Fibroblast of lung (primary cell): ENCODE measurements at regions not wholly inside any gene's neighbourhood (a gene's known extent, or its start where the extent isn't known, plus 50 kb on each side); places are given as distances from the start of the nearest gene placed in this dataset.
A peak's percentile ranks its signal among the peaks of the same experiment; 100 is the strongest.
"Not testable (repeated sequence)": the region's sequence is repeated elsewhere in the genome, so short reads cannot be mapped to it uniquely, and the experiment has no call there.

ENCODE experiments used
- DNase-seq, 2 donors: peaks; one replicate each; pipeline versions ENCODE4 v3.0.0 to v3.0.0-alpha.2; 2010; ENCODE audit warnings: low read depth in 2 of 2
- H2AFZ ChIP-seq: 2 replicates; pipeline ENCODE4 v1.5.1; 2012; ENCODE audit warnings: low read length, control low read depth, inconsistent platforms
- H3K27ac ChIP-seq: 2 replicates; pipeline ENCODE4 v1.5.1; 2011; ENCODE audit warnings: low read length, control low read depth; ENCODE audit not compliant: insufficient read depth
- H3K27me3 ChIP-seq: 2 replicates; pipeline ENCODE4 v1.5.1; 2011; ENCODE audit warnings: mild to moderate bottlenecking, low read length; ENCODE audit not compliant: control insufficient read depth, insufficient read depth
- H3K36me3 ChIP-seq: 2 replicates; pipeline ENCODE4 v1.5.1; 2011; ENCODE audit warnings: low read length; ENCODE audit not compliant: control insufficient read depth, insufficient read depth
- H3K4me1 ChIP-seq: 2 replicates; pipeline ENCODE4 v1.5.1; 2011; ENCODE audit warnings: low read length; ENCODE audit not compliant: control insufficient read depth, insufficient read depth; ENCODE audit errors: extremely low read depth
- H3K4me2 ChIP-seq: 2 replicates; pipeline ENCODE4 v1.5.1; 2011; ENCODE audit warnings: low read length, control low read depth; ENCODE audit not compliant: insufficient read depth; ENCODE audit errors: extremely low read depth
- H3K4me3 ChIP-seq, 4 experiments: fragments of 200-600 bp in 1 of 4; sonication (generic) in 1 of 4; replicated peaks in 1 of 4; 2 replicates each; pipeline ENCODE4 v1.5.1; 2011 to 2016; ENCODE audit warnings: low read length in 4 of 4, low read depth in 3 of 4, mild to moderate bottlenecking in 3 of 4, control low read depth in 2 of 4, inconsistent platforms in 1 of 4, mixed read lengths in 1 of 4; ENCODE audit not compliant: insufficient read depth in 1 of 4; ENCODE audit errors: control extremely low read depth in 1 of 4
- H3K79me2 ChIP-seq: 2 replicates; pipeline ENCODE4 v1.5.1; 2012; ENCODE audit warnings: mild to moderate bottlenecking, low read length, inconsistent platforms; ENCODE audit not compliant: control insufficient read depth, insufficient read depth
- H3K9ac ChIP-seq: 2 replicates; pipeline ENCODE4 v1.5.1; 2011; ENCODE audit warnings: mild to moderate bottlenecking, low read length, control low read depth; ENCODE audit not compliant: insufficient read depth
- H3K9me3 ChIP-seq: 2 replicates; pipeline ENCODE4 v1.5.1; 2012; ENCODE audit warnings: low read depth, low read length; ENCODE audit not compliant: control insufficient read depth, insufficient read depth
- H4K20me1 ChIP-seq: 2 replicates; pipeline ENCODE4 v1.5.1; 2011; ENCODE audit warnings: low read length; ENCODE audit not compliant: control insufficient read depth, insufficient read depth; ENCODE audit errors: extremely low read depth
- CTCF ChIP-seq, 2 donors: IDR thresholded peaks in 1 of 2; conservative IDR thresholded peaks in 1 of 2; 1 replicate in 1 of 2; 2 replicates in 1 of 2; pipeline ENCODE4 v1.5.1; 2011 to 2012; ENCODE audit warnings: low read length in 2 of 2, control low read depth in 1 of 2, inconsistent platforms in 1 of 2, low read depth in 1 of 2, mild to moderate bottlenecking in 1 of 2
- EZH2 ChIP-seq: IDR thresholded peaks from 2 replicates; pipeline ENCODE4 v1.5.1; 2012; ENCODE audit warnings: low read length, control low read depth, mild to moderate bottlenecking; ENCODE audit errors: missing control alignments

- DNase-seq, result peak; percentile 33 to 41
- H4K20me1 ChIP-seq, H2AFZ ChIP-seq, H3K4me2 ChIP-seq, H3K9me3 ChIP-seq, H3K27me3 ChIP-seq, H3K4me1 ChIP-seq, H3K9ac ChIP-seq, H3K27ac ChIP-seq, H3K36me3 ChIP-seq, H3K79me2 ChIP-seq, H3K4me3 ChIP-seq: not testable (repeated sequence)
- TF ChIP-seq CTCF (conservative IDR thresholded peaks at IDR 0.05 in 1 of 2, IDR thresholded peaks at IDR 0.05 in 1 of 2; ENCODE audit: low read depth in 1 of 2, low read length in 2 of 2), result peak in 1 of 2 donors; percentile 22
Measured at GRCh38 chr6:167217951-167218759, 60.4 kb upstream of the GPR31 start.

DNA sequence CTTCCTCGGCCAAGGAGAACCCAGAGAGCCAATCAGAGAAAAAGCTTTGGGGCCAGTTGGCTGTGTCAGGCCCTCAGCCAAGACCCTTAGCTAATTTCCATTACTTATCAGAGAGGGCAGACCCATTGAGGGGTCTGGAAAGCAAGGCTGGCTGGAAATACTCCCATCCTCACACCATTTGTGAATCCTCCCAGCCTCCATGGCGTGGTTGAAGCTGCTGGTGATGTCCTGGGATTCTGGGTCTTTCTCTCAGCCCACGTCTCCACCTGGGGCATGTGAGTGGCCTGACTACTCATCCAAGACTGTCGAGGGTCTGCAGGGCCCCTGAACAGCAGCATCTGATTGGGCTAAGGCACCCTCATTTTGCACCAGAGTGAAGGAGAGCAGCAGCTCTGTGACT, 61.3 kb upstream of the GPR31 start:
- H3K4me1 ChIP-seq, H3K9ac ChIP-seq, H3K79me2 ChIP-seq, H4K20me1 ChIP-seq, H3K4me2 ChIP-seq, H3K9me3 ChIP-seq, H3K36me3 ChIP-seq, DNase-seq, H3K4me3 ChIP-seq, H3K27ac ChIP-seq, H3K27me3 ChIP-seq, H2AFZ ChIP-seq: not testable (repeated sequence)

- TF ChIP-seq CTCF (conservative IDR thresholded peaks at IDR 0.05 in 1 of 2, IDR thresholded peaks at IDR 0.05 in 1 of 2; ENCODE audit: low read depth in 1 of 2, low read length in 2 of 2), result no peak
- no peak for TF ChIP-seq EZH2
- Histone ChIP-seq H3K79me2 (no peaks in the 10 kb centered on the region), H3K9ac (no peak overlapping the region), H2AFZ (no peak overlapping the region), H3K27ac (no peak overlapping the region), H3K9me3 (no peaks in the 10 kb centered on the region), H3K4me1 (no peaks in the 10 kb centered on the region), H3K4me3 (no peak overlapping the region), H3K27me3 (no peaks in the 10 kb centered on the region), H4K20me1 (no peaks in the 10 kb centered on the region), H3K36me3 (no peaks in the 10 kb centered on the region), H3K4me2 (no peak overlapping the region)
- no peak for DNase-seq
Measured at GRCh38 chr6:167219967-167220512, 62.3 kb upstream of the GPR31 start.
